GM04503 (cell line): ENCODE measurements at regions not wholly inside any gene's neighbourhood (a gene's known extent, or its start where the extent isn't known, plus 50 kb on each side); places are given as distances from the start of the nearest gene placed in this dataset.
"Not testable (repeated sequence)": the region's sequence is repeated elsewhere in the genome, so short reads cannot be mapped to it uniquely, and the experiment has no call there.

Source experiments
- DNase-seq: peaks from one replicate; pipeline ENCODE4 v3.0.0-alpha.2; 2012; ENCODE audit warnings: low read depth

- DNase-seq = no peak
Measured at GRCh38 chr6:71724456-71725125, 161.8 kb upstream of the RIMS1 start.

DNA sequence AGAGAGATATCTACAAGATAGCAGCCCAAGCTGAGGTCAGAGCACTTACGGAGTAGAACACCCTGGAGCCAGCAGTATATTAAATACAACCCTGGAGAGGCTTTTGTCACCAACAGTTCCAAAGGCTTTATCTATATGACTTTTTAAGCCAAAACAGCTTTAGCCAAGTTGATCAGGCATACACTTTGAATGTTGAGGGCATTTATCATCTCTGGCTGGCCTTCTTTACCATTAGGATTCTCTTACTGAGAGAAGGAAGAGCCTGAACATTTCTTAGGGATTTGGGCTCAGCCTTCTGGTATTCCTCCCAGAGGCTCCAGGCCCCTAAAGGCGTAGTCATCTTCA lies 161.3 kb upstream of the RIMS1 start:
- no peak for DNase-seq

- DNase-seq = no peak
Measured at GRCh38 chr6:71726121-71726520, 160.2 kb upstream of the RIMS1 start.

DNA sequence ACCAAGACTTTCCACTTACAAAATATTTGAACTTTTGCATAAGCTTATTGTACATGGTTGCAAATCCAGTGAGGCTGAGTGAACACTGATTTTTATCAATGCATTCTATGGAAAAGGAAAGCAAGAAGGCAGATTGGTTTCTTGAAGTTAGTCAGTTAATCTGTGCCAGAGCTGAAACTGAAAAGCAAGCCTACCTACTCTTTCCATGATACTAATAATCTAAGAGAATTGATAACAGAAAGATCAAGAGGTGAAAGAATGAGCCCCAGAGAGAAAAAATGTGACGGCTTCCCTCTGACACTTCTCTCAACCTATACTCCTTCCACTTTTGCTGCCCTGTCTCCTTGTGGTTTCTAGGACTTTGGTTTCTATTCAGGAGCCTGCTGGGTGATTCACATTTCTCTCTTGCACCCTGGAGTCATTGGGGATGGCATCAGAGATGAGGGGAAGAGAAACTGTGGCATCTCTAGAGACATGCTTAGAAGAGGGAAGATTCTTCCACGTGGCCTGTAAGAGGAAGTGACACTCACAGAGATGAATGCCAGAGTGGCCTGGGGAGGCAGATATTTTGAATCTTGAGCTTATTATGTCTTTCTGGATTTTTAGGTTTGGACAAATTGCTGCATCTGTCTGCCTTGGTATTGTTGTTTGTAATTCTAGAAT lies 158.6 kb upstream of the RIMS1 start:
- DNase-seq = peak; percentile 53

GRCh38 chr6:71730284-71730683 lies 156.1 kb upstream of the RIMS1 start:
- DNase-seq = no peak

GRCh38 chr6:71733970-71734899 lies 152.1 kb upstream of the RIMS1 start:
- peak; percentile 64 for DNase-seq

- no peak for DNase-seq
Measured at GRCh38 chr6:71737953-71738352, 148.4 kb upstream of the RIMS1 start.

- DNase-seq = no peak
Measured at GRCh38 chr6:71745525-71745924, 140.8 kb upstream of the RIMS1 start.

DNA sequence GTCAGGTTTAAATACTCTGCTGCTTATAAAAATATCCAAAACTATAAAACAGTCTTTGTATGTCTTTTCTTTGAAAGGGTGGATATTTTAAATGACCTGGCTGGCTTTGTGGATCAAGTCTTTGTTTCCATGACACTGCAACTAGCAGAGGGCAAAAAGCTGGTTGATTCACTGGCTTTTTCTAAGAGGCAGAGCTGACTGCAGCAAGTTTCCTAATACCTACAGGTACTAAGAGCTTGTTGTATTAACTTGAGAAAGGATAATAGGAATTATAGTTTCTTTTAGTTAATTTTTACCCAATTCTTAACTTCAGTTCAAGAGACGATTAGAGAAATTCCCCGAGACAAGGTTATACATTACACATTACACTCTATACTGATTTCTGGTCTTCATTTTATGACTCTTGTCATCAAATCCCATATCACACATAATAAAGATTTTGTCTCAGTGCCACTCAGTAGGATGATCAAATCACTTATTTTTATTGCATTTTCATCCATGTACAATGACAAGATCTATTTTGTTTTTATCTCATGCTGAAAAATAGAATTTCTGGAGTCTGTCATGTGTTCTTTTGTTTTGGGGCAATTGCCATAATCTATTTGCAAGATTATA lies 120.1 kb upstream of the RIMS1 start:
- no peak for DNase-seq

GRCh38 chr6:71766796-71767195 lies 119.6 kb upstream of the RIMS1 start:
- DNase-seq = no peak

GRCh38 chr6:71768356-71768755 lies 118.0 kb upstream of the RIMS1 start:
- DNase-seq = no peak

DNA sequence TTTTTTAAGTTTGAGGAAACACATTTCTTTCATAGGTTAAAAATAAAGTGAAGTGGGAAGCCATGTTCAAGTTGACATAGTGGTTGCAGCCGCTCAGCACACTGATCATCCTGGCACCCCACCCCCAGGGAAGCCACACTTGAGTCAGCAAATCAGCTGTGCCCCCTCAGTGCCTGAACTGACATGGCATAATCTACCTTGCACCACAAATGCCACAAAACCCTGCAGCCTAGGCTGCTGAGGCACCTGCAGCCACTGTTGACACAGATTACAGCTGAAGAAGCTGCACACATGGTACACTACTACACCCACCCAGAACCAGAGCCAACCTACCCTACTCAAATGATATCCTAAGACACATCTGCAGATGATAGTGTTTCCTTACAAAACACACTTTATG lies 77.5 kb upstream of the RIMS1 start:
- DNase-seq = no peak

- DNase-seq = no peak
Measured at GRCh38 chr6:71810880-71811279, 75.5 kb upstream of the RIMS1 start.

DNA sequence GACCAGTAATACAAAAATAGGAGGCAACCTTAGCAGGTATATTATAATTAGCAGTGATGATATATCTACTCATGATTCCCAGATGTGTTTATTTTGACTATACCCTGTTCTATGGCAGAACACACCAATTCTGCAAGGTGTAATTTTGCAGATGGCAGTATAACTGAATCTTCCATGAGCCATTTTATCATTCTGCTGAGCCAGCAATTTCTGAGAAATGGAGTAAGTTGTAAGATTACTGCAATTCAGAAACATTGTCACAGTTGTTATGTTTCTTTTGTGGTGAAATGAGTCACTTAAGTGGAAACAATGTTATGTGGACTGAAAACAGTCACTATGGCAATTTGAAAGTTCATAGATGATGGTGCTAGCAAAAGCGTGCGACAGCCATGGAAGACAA lies 63.7 kb upstream of the RIMS1 start:
- DNase-seq = peak; percentile 7

DNA sequence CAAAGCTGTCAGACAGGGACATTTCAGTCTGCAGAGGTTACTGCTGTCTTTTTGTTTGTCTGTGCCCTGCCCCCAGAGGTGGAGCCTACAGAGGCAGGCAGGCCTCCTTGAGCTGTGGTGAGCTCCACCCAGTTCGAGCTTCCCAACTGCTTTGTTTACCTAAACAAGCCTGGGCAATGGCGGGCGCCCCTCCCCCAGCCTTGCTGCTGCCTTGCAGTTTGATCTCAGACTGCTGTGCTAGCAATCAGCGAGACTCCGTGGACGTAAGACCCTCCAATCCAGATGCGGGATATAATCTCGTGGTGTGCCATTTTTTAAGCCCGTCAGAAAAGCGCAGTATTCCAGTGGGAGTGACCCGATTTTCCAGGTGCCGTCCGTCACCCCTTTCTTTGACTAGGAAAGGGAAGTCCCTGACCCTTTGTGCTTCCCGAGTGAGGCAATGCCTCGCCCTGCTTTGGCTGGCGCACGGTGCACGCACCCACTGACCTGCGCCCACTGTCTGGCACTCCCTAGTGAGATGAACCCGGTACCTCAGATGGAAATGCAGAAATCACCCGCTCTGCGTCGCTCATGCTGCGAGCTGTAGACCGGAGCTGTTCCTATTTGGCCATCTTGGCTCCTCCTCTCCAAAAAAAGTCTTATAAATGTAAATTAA lies 54.1 kb upstream of the RIMS1 start:
- not testable (repeated sequence) for DNase-seq
